ENCODE measurements at regions not wholly inside any gene's neighbourhood (a gene's known extent, or its start where the extent isn't known, plus 50 kb on each side); places are given as distances from the start of the nearest gene placed in this dataset.
"Not testable (repeated sequence)": the region's sequence is repeated elsewhere in the genome, so short reads cannot be mapped to it uniquely, and the experiment has no call there.

- FAIRE-seq: no peak
- DNase-seq (ENCODE audit: low spot score in 2 of 2): no peak
These were observed 59.7 kb downstream of the NAA11 start for GRCh38 chr4:79266136-79266535.

GRCh38 chr4:79259242-79259641 is 66.6 kb downstream of the NAA11 start:
- no peak for DNase-seq (ENCODE audit: low spot score in 2 of 2)
- FAIRE-seq: no peak

- FAIRE-seq: no peak
These were observed 67.2 kb downstream of the NAA11 start for GRCh38 chr4:79258614-79259176.

GRCh38 chr4:79257953-79258613 is 67.8 kb downstream of the NAA11 start:
- DNase-seq (ENCODE audit: low spot score in 2 of 2) (no peak), FAIRE-seq (no peak)

More at GRCh38 chr4:79258614-79259176, 67.2 kb downstream of the NAA11 start:
- DNase-seq (ENCODE audit: low spot score in 2 of 2): no peak

GRCh38 chr4:79255793-79256192 is 70.1 kb downstream of the NAA11 start:
- DNase-seq (ENCODE audit: low spot score in 2 of 2) (no peak), FAIRE-seq (no peak)

- no peak for DNase-seq (ENCODE audit: low spot score in 2 of 2)
- FAIRE-seq: no peak
These were observed 71.9 kb downstream of the NAA11 start for GRCh38 chr4:79253924-79254323.

- FAIRE-seq: no peak
These were observed 72.7 kb downstream of the NAA11 start for GRCh38 chr4:79253168-79253567.

GRCh38 chr4:79250887-79251286 is 75.0 kb downstream of the NAA11 start:
- FAIRE-seq (no peak), DNase-seq (ENCODE audit: low spot score in 2 of 2) (no peak)

More at GRCh38 chr4:79253168-79253567, 72.7 kb downstream of the NAA11 start:
- no peak for DNase-seq (ENCODE audit: low spot score in 2 of 2)

GRCh38 chr4:79249881-79250503 is 75.9 kb downstream of the NAA11 start:
- DNase-seq (ENCODE audit: low spot score in 2 of 2) (no peak), FAIRE-seq (no peak)

- FAIRE-seq: no peak
- no peak for DNase-seq (ENCODE audit: low spot score in 2 of 2)
These were observed 77.3 kb downstream of the NAA11 start for GRCh38 chr4:79248610-79249009.

GRCh38 chr4:79247695-79248394 is 78.0 kb downstream of the NAA11 start:
- no peak for FAIRE-seq

GRCh38 chr4:79245200-79245940 is 80.5 kb downstream of the NAA11 start:
- not testable (repeated sequence) for DNase-seq (ENCODE audit: low spot score in 2 of 2); FAIRE-seq

More at GRCh38 chr4:79247695-79248394, 78.0 kb downstream of the NAA11 start:
- DNase-seq (ENCODE audit: low spot score in 2 of 2): no peak

- FAIRE-seq: no peak
- no peak for DNase-seq (ENCODE audit: low spot score in 2 of 2)
These were observed 84.0 kb downstream of the NAA11 start for GRCh38 chr4:79241846-79242245.

- DNase-seq (ENCODE audit: low spot score in 2 of 2) (no peak), FAIRE-seq (no peak)
These were observed 88.0 kb downstream of the NAA11 start for GRCh38 chr4:79237851-79238250.

GRCh38 chr4:79236785-79237184 is 89.1 kb downstream of the NAA11 start:
- FAIRE-seq: no peak
- DNase-seq (ENCODE audit: low spot score in 2 of 2): no peak

GRCh38 chr4:79235095-79235494 is 90.8 kb downstream of the NAA11 start:
- DNase-seq (ENCODE audit: low spot score in 2 of 2) (no peak), FAIRE-seq (no peak)

- DNase-seq (ENCODE audit: low spot score in 2 of 2) (no peak), FAIRE-seq (no peak)
These were observed 92.0 kb downstream of the NAA11 start for GRCh38 chr4:79233820-79234219.

GRCh38 chr4:79232540-79232939 is 93.3 kb downstream of the NAA11 start:
- FAIRE-seq: no peak

GRCh38 chr4:79227860-79228259 is 98.0 kb downstream of the NAA11 start:
- FAIRE-seq (no peak), DNase-seq (ENCODE audit: low spot score in 2 of 2) (no peak)

More at GRCh38 chr4:79232540-79232939, 93.3 kb downstream of the NAA11 start:
- DNase-seq (ENCODE audit: low spot score in 2 of 2): no peak

GRCh38 chr4:79225360-79225759 is 100.5 kb downstream of the NAA11 start:
- FAIRE-seq: no peak
- DNase-seq (ENCODE audit: low spot score in 2 of 2): no peak

- FAIRE-seq (no peak), DNase-seq (ENCODE audit: low spot score in 2 of 2) (no peak)
These were observed 101.1 kb downstream of the NAA11 start for GRCh38 chr4:79224777-79225104.
